HUES48 (cell line): ENCODE measurements at regions not wholly inside any gene's neighbourhood (a gene's known extent, or its start where the extent isn't known, plus 50 kb on each side); places are given as distances from the start of the nearest gene placed in this dataset.

Source experiments
- H3K27ac ChIP-seq: one replicate; pipeline ENCODE4 v1.7.0; 2013; ENCODE audit warnings: low read depth, low read length, inconsistent platforms
- H3K27me3 ChIP-seq: 2 replicates; pipeline ENCODE4 v1.6.1; 2013; ENCODE audit warnings: mild to moderate bottlenecking, low read length; ENCODE audit not compliant: control insufficient read depth, insufficient read depth
- H3K36me3 ChIP-seq: 2 replicates; pipeline ENCODE4 v1.6.1; 2013; ENCODE audit warnings: low read length; ENCODE audit not compliant: control insufficient read depth, insufficient read depth
- H3K4me1 ChIP-seq: 2 replicates; pipeline ENCODE4 v1.6.1; 2013; ENCODE audit warnings: mild to moderate bottlenecking, low read length; ENCODE audit not compliant: control insufficient read depth, insufficient read depth
- H3K4me3 ChIP-seq: 2 replicates; pipeline ENCODE4 v1.5.1; 2013; ENCODE audit warnings: mild to moderate bottlenecking, low read depth, low read length
- H3K9ac ChIP-seq: 2 replicates; pipeline ENCODE4 v1.6.1; 2013; ENCODE audit warnings: mild to moderate bottlenecking, low read depth, low read length, moderate library complexity
- H3K9me3 ChIP-seq: 2 replicates; pipeline ENCODE4 v1.6.1; 2013; ENCODE audit warnings: low read length; ENCODE audit not compliant: control insufficient read depth, insufficient read depth

DNA sequence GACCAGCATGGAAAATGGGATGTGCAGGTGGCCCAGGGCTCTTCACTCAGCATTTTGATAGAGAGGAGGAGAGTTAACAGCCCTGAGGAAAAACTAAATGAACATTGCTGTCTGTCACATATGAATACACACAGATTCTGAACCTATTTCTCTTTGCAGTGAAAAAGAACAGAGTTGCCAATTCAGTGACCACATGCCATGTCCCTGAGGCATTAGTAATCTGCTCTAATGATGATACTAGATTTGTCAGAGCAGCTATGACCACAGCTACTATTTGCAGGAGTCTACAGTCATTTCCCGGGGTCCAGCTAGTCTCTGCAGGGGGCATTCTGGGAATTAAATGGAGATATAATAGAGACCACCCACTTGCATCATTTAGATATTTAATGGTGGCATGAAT, 267.6 kb downstream of the TMX3 start:
- no peaks in the 10 kb centered on the region for H3K9me3 ChIP-seq
- H3K4me1 ChIP-seq = no peaks in the 10 kb centered on the region
- H3K9ac ChIP-seq = no peak overlapping the region
- no peak overlapping the region for H3K4me3 ChIP-seq
- H3K27me3 ChIP-seq = no peaks in the 10 kb centered on the region
- H3K36me3 ChIP-seq = no peaks in the 10 kb centered on the region
- no peak overlapping the region for H3K27ac ChIP-seq

DNA sequence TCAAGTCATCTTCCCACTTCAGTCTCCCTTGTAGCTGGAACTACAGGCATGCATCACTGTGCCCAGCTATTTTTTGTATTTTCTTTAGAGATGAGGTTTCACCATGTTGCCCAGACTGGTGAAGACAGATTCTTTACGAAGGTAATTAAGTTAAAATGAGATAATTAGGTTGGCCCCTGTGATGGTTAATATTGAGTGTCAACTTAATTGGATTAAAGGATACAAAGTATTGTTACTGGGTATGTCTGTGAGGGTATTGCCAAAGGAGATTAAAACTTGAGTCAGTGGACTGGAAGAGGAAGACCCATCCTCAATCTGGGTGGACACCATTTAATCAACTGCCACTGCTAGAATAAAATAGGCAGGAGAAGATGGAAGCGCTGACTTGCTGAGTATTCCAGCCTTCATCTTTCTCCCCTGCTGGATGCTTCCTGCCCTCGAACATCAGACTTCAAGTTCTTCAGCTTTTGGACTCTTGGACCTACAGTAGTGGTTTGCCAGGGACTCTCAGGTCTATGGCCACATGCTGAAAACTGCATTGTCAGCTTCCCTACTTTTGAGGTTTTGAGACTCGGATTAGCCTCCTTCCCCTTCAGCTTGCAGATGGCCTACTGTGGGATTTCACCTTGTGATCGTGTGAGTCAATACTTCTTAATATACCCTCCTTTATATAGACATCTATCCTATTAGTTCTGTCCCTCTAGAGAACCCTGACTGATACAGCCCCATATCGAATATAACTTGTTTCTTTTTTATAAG, 269.1 kb downstream of the TMX3 start:
- no peaks in the 10 kb centered on the region for H3K4me1 ChIP-seq
- no peaks in the 10 kb centered on the region for H3K27me3 ChIP-seq
- no peak overlapping the region for H3K4me3 ChIP-seq

DNA sequence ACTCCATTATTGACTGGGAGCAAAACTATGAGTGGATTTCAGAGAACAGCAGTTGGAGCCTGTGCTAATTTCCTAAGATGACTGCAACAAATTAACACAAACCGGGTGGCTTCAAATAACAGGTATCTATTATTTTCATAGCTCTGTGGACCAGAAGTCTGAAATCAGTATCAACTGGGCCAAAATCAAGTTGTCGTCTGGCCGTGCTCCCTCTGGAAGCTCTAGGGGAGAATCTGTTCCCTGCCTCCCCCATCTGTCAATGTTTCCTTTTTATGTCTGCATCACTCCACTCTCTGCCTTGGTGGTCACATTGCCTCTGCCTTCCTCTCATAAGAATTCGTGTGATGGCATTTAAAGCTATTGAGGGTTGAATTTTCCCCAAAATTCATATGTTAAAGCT, 269.8 kb downstream of the TMX3 start:
- H3K9ac ChIP-seq = no peak overlapping the region
- H3K4me3 ChIP-seq = no peak overlapping the region
- H3K36me3 ChIP-seq = no peaks in the 10 kb centered on the region
- no peaks in the 10 kb centered on the region for H3K9me3 ChIP-seq
- no peaks in the 10 kb centered on the region for H3K4me1 ChIP-seq
- no peak overlapping the region for H3K27ac ChIP-seq
- no peaks in the 10 kb centered on the region for H3K27me3 ChIP-seq

More for the DNA sequence above, 269.1 kb downstream of the TMX3 start:
- no peaks in the 10 kb centered on the region for H3K36me3 ChIP-seq
- no peaks in the 10 kb centered on the region for H3K9me3 ChIP-seq
- no peak overlapping the region for H3K9ac ChIP-seq
- H3K27ac ChIP-seq = no peak overlapping the region

DNA sequence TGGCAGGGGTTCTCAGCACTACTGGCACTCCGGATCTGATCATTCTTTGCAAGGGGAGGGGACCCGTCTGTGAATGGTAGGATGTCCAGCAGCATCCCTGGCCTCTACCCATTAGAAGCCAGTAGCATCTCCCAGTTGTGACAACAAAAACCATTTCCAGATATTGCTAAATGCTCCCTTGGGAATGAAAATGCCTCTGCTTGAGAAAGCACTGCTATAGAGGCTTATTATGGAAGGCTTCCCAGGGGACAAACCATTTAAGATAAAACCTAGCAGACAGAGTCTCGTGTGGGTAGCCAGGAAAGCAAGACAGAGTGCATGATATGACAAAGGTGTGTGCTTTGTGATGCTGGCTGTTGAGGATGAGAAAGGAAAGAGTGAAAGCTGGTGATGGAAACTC, 273.7 kb downstream of the TMX3 start:
- Histone ChIP-seq H3K27me3 (no peaks in the 10 kb centered on the region), H3K4me3 (no peak overlapping the region), H3K36me3 (no peaks in the 10 kb centered on the region), H3K27ac (no peak overlapping the region), H3K9ac (no peak overlapping the region), H3K9me3 (no peaks in the 10 kb centered on the region), H3K4me1 (peaks cover 4% of the 10 kb centered on the region; the same call in 1 of the 2 replicates)

DNA sequence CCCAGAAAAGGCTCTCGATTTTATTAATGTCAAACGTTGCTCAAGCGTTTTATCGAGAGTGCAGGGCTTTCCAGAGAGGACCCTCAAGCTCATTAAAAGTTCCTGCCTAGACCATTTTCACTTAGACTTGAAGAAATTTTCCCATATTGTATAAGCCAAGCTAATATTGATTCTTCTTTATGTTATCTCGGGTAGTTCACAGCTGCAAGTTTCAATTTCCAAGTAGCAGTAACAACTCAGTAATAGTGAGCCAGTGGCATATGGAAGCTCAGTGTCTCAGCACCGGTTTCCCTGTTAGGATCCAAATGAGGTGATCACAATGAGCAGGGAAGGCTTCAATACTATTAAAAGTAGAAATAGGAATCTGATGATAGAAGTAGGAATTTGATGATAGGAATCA, 274.5 kb downstream of the TMX3 start:
- no peak overlapping the region for H3K4me3 ChIP-seq
- H3K27me3 ChIP-seq = no peaks in the 10 kb centered on the region
- H3K9me3 ChIP-seq = no peaks in the 10 kb centered on the region
- no peaks in the 10 kb centered on the region for H3K36me3 ChIP-seq
- no peak overlapping the region for H3K9ac ChIP-seq
- H3K27ac ChIP-seq = no peak overlapping the region
- H3K4me1 ChIP-seq = peaks cover 4% of the 10 kb centered on the region; the same call in 1 of the 2 replicates

DNA sequence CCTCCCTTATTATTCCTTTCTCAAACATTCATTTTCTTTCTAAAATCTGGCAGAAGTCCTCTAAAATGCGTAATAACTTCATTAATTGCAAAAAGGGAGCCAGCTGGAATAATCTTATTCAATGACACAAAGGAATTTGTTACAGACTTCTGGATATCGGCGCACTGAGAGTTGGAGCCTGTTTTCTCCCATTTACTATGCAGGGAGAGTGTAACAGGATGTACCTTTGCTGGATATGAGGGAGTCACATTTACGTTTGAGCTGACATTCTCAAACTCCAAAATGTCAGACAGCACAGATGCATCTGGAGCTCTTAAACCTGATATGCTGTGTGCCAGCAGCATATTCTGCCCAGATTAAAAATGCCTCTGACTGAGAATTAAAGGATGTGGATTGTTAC, 275.3 kb downstream of the TMX3 start:
- no peak overlapping the region for H3K9ac ChIP-seq
- no peak overlapping the region for H3K4me3 ChIP-seq
- H3K9me3 ChIP-seq = no peaks in the 10 kb centered on the region
- H3K36me3 ChIP-seq = no peaks in the 10 kb centered on the region
- no peaks in the 10 kb centered on the region for H3K27me3 ChIP-seq
- H3K27ac ChIP-seq = no peak overlapping the region
- peaks cover 4% of the 10 kb centered on the region; the same call in 1 of the 2 replicates for H3K4me1 ChIP-seq

DNA sequence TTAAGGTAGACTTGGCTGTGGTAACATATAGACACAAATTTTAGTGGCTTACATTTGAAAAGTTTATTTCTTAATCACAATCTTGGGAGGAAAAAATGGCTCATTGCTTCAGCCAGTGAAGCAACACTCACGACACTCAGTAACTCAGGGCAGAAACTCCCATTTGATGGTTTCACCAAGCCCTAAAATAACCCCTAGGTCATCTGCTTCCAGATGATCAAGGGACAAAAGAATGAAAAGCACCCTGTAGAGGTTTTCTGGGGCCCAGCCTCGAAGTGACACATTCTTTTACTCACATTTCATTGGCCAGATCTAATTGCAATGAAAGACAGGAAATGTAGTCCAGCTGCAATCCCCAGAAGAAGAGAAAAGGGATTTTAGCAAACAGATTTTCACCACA, 275.9 kb downstream of the TMX3 start:
- Histone ChIP-seq H3K36me3 (no peaks in the 10 kb centered on the region), H3K27ac (no peak overlapping the region), H3K9ac (no peak overlapping the region), H3K4me1 (peaks cover 4% of the 10 kb centered on the region; the same call in 1 of the 2 replicates), H3K27me3 (no peaks in the 10 kb centered on the region), H3K4me3 (no peak overlapping the region), H3K9me3 (no peaks in the 10 kb centered on the region)

DNA sequence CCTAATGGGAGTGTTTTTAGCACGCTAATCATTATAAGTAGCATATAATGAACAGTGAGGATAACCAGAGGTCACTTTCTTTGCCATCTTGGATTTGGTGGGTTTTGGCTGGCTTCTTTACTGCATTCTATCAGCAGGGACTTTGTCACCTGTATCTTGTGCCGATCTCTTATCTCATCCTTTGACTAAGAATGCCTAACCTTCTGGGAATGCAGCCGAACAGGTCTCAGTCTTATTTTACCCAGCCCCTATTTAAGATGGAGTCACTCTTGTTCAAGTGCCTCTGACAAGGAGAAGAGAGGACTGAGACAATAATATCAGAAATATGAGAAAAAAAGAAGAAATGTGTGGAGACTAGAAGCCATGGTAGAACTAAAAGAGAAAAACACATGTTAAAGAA, 276.4 kb downstream of the TMX3 start:
- H3K9ac ChIP-seq = no peak overlapping the region
- H3K36me3 ChIP-seq = no peaks in the 10 kb centered on the region
- no peak overlapping the region for H3K27ac ChIP-seq
- H3K4me3 ChIP-seq = no peak overlapping the region
- H3K9me3 ChIP-seq = no peaks in the 10 kb centered on the region
- peaks cover 4% of the 10 kb centered on the region; the same call in 1 of the 2 replicates for H3K4me1 ChIP-seq
- no peaks in the 10 kb centered on the region for H3K27me3 ChIP-seq

DNA sequence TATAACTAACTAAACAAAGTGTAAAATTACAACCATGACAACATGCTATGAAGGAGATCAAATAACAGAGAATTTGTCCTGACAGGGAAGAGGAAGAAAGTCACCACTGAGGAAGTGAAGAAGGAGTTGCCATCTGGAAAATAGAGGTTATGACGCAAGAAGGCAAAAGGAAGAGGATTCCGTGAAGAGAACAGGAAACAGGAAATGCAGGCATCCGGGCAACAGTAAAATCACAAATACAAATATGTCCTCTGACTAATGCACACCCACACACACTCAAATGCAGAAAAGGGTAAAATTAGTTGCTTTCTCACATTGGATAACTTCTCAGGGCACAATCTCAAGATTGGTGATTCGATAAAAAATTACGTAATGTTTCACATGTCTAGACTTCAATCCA, 278.4 kb downstream of the TMX3 start:
- no peaks in the 10 kb centered on the region for H3K9me3 ChIP-seq
- no peaks in the 10 kb centered on the region for H3K27me3 ChIP-seq
- H3K27ac ChIP-seq = no peak overlapping the region
- peaks cover 4% of the 10 kb centered on the region; the same call in 1 of the 2 replicates for H3K4me1 ChIP-seq
- no peaks in the 10 kb centered on the region for H3K36me3 ChIP-seq
- H3K4me3 ChIP-seq = no peak overlapping the region
- H3K9ac ChIP-seq = no peak overlapping the region

DNA sequence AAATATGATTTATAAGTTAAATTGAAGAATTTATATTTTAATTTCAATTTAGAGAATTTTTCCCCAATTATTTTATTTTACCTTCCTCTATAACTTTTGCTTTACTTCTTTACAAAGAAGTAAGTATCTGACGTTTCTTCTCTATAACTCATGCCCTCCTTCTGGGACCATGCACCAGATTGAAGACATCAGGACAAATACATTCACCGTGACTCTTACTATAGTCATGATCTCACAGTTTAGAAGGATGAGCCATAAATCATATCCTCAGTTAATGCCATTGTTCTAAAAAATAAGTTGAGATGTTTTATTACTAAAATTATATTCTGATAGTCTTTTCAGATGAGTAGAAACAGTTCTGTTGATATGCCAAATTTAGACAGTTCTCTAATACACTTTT, 279.3 kb downstream of the TMX3 start:
- H3K4me1 ChIP-seq = peaks cover 4% of the 10 kb centered on the region; the same call in 1 of the 2 replicates
- no peak overlapping the region for H3K27ac ChIP-seq
- H3K9ac ChIP-seq = no peak overlapping the region
- no peaks in the 10 kb centered on the region for H3K36me3 ChIP-seq
- H3K9me3 ChIP-seq = no peaks in the 10 kb centered on the region
- H3K27me3 ChIP-seq = no peaks in the 10 kb centered on the region
- H3K4me3 ChIP-seq = no peak overlapping the region

DNA sequence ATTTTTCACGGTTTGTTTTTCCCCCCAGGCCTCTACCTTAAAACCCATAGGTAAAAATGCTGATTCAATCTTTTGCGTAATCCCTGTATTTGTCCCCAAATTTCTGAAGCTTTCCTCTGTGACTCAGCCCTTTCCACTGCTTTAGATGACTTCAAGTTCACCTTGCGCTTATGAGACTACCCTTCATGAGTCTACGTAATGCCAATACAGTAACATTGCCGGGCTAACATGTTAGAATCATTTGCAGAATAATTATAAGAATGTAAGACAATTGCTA, 283.0 kb downstream of the TMX3 start:
- Histone ChIP-seq H3K9ac (no peak overlapping the region), H3K9me3 (no peaks in the 10 kb centered on the region), H3K27me3 (no peaks in the 10 kb centered on the region), H3K4me3 (no peak overlapping the region), H3K4me1 (peaks cover 2% of the 10 kb centered on the region; the same call in 1 of the 2 replicates), H3K27ac (no peak overlapping the region), H3K36me3 (no peaks in the 10 kb centered on the region)
